ENCODE measurements at regions not wholly inside any gene's neighbourhood (a gene's known extent, or its start where the extent isn't known, plus 50 kb on each side); places are given as distances from the start of the nearest gene placed in this dataset.

DNA sequence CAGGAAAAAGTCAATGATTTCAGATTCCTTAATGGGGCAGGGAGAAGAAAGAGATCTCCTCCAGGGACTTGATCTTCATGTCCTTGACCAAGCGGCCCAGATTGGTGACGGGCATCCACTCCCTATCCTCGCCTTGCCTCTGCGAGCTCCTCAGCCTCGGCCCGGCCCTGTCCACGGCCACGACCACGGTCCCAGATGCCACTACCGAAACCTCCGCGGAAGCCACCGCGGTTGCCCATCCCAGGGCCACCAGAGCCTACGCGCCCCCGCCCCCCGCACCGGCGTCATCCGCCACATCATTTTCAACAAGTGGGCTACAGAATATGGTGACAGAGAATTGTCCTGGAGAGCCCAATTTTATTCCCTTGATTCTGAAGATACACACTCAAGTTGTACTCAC is 751.2 kb upstream of the PABPC4L start:
- in situ Hi-C loops (cut with HindIII; ENCODE audit: low pct_ligation_motif_present, low sequenced_read_pairs): no loop called here
- no peaks in the 10 kb centered on the region for H3K27me3 ChIP-seq (replicated peaks)
- no peaks in the 10 kb centered on the region for H3K36me3 ChIP-seq (replicated peaks)

DNA sequence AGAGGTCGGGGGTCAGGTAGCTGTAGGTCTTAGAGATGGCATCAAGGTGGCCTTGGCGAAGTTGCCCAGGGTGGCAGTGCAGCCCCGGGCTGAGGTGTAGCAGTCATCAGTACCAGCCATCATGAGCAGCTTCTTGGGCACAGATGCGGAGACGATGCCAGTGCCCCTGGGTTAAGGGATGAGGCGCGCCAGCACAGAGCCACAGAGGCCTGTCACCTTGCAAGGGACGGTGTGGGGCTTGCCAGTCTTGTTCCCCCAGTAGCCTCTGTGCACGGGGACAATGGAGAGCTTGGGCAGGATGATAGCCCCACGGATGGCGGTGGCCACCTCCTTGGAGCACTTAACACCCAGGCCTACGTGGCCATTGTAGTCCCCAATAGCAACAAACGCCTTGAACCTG is 750.7 kb upstream of the PABPC4L start:
- in situ Hi-C loops (cut with HindIII; ENCODE audit: low pct_ligation_motif_present, low sequenced_read_pairs): no loop called here
- TF ChIP-seq, protein P1, sequence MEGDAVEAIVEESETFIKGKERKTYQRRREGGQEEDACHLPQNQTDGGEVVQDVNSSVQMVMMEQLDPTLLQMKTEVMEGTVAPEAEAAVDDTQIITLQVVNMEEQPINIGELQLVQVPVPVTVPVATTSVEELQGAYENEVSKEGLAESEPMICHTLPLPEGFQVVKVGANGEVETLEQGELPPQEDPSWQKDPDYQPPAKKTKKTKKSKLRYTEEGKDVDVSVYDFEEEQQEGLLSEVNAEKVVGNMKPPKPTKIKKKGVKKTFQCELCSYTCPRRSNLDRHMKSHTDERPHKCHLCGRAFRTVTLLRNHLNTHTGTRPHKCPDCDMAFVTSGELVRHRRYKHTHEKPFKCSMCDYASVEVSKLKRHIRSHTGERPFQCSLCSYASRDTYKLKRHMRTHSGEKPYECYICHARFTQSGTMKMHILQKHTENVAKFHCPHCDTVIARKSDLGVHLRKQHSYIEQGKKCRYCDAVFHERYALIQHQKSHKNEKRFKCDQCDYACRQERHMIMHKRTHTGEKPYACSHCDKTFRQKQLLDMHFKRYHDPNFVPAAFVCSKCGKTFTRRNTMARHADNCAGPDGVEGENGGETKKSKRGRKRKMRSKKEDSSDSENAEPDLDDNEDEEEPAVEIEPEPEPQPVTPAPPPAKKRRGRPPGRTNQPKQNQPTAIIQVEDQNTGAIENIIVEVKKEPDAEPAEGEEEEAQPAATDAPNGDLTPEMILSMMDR (IDR thresholded peaks at IDR 0.05; ENCODE audit: low read depth, low read length, missing control alignments): no peak
- Histone ChIP-seq H3K4me3 (ENCODE audit: low read depth, low read length) (no peak overlapping the region), H3K27me3 (replicated peaks) (no peaks in the 10 kb centered on the region), H3K36me3 (replicated peaks) (no peaks in the 10 kb centered on the region), H3K27ac (no peak overlapping the region)
- DNase-seq: no peak

More for the DNA sequence above, 751.2 kb upstream of the PABPC4L start:
- no peak for DNase-seq
- TF ChIP-seq, protein P1 (IDR thresholded peaks at IDR 0.05; ENCODE audit: low read depth, low read length, missing control alignments): no peak
- Histone ChIP-seq H3K4me3 (ENCODE audit: low read depth, low read length) (no peak overlapping the region), H3K27ac (no peak overlapping the region)

DNA sequence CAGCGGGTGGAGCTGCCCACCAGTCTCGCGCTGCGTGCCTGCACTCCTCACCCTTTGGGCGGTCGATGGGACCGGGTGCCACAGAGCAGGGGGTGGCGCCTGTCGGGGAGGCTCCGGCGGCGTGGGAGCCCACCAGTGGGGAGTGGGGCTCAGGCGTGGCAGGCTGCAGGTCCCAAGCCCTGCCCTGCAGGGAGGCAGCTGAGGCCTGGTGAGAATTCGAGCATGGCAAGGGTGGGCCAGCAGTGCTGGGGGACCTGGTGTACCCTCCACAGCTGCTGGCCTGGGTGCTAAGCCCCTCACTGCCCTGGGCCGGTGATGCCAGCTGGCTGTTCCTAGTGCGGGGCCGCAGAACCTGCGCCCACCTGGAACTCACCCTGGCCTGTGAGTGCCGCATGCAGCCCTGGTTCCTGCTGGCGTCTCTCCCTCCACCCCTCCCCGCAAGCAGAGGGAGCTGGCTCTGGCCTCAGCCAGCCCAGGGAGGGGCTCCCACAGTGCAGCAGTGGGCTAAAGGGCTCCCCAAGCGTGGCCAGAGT is 746.6 kb upstream of the PABPC4L start:
- H3K4me3 ChIP-seq (ENCODE audit: low read depth, low read length): no peak overlapping the region
- DNase-seq: no peak
- no peaks in the 10 kb centered on the region for H3K36me3 ChIP-seq (replicated peaks)
- H3K27ac ChIP-seq: no peak overlapping the region
- in situ Hi-C loops (cut with HindIII; ENCODE audit: low pct_ligation_motif_present, low sequenced_read_pairs): no loop called here
- TF ChIP-seq, protein P1 (IDR thresholded peaks at IDR 0.05; ENCODE audit: low read depth, low read length, missing control alignments): no peak
- H3K27me3 ChIP-seq (replicated peaks): no peaks in the 10 kb centered on the region

DNA sequence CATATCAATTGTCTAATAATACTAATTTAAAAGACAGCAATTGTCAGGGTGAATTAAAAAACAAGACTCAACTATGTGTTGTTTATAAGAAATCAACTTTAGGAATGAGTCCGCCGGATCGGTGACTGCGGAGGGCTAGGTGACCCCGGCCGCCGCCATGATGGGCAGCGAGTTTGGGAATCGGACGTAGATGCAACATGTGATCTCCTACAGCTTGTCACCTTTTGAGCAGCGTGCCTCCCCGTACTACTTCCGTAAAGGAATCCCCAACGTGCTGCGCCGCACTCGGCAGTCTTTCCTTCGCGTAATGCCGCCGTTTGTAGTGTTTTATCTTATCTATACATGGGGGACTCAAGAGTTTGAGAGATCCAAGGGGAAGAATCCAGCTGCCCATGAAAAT is 742.5 kb upstream of the PABPC4L start:
- in situ Hi-C loops (cut with HindIII; ENCODE audit: low pct_ligation_motif_present, low sequenced_read_pairs): no loop called here
- TF ChIP-seq, protein P1 (IDR thresholded peaks at IDR 0.05; ENCODE audit: low read depth, low read length, missing control alignments): no peak
- Histone ChIP-seq H3K4me3 (ENCODE audit: low read depth, low read length) (no peak overlapping the region), H3K36me3 (replicated peaks) (no peaks in the 10 kb centered on the region), H3K27ac (no peak overlapping the region), H3K27me3 (replicated peaks) (no peaks in the 10 kb centered on the region)
- no peak for DNase-seq

DNA sequence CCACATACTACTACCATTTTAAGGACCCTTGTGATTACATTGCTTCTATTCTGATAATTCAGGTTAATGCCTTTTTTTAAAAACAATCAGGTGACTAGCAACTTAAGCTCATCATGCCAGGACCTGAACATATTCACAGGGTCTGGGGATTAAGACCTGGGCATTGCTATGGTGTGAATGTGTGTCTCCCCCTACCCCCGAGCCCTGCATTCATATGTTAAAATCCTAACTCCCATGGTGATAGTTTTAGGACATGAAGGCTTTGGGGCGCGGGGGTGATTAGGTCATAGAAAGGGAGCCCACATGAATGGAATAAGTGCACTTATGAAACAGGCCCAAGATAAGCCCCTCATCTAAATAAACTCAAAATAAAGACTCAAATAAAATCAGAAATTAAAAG is 734.4 kb upstream of the PABPC4L start:
- in situ Hi-C loops (cut with HindIII; ENCODE audit: low pct_ligation_motif_present, low sequenced_read_pairs): no loop called here
- DNase-seq: no peak
- Histone ChIP-seq H3K27ac (no peak overlapping the region), H3K4me3 (ENCODE audit: low read depth, low read length) (no peak overlapping the region), H3K36me3 (replicated peaks) (no peaks in the 10 kb centered on the region), H3K27me3 (replicated peaks) (no peaks in the 10 kb centered on the region)
- TF ChIP-seq, protein P1 (IDR thresholded peaks at IDR 0.05; ENCODE audit: low read depth, low read length, missing control alignments): no peak

DNA sequence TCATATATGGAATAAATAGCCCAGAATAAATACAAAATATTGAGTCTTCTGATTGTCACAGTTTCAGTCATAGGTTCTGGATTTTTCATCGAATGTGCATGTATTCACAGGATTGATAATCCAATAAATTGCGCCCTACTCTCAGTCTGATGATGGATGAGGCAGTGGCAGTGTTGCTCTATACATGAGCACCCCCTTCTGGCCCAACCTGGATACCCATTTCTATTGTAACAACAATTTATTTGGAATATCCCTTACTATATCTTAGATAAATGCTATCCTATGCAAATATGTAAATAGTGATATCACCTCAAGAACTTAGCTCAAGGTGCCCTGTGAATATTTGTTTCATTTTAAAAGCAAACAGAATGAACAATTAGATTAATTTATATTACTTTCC is 733.7 kb upstream of the PABPC4L start:
- no peak overlapping the region for H3K4me3 ChIP-seq (ENCODE audit: low read depth, low read length)
- in situ Hi-C loops (cut with HindIII; ENCODE audit: low pct_ligation_motif_present, low sequenced_read_pairs): no loop called here
- no peak overlapping the region for H3K27ac ChIP-seq
- no peaks in the 10 kb centered on the region for H3K27me3 ChIP-seq (replicated peaks)
- DNase-seq: peak; percentile 27
- TF ChIP-seq, protein P1 (IDR thresholded peaks at IDR 0.05; ENCODE audit: low read depth, low read length, missing control alignments): peak; percentile 66
- no peaks in the 10 kb centered on the region for H3K36me3 ChIP-seq (replicated peaks)
